ENCODE measurements at regions not wholly inside any gene's neighbourhood (a gene's known extent, or its start where the extent isn't known, plus 50 kb on each side); places are given as distances from the start of the nearest gene placed in this dataset.
"Not testable (repeated sequence)": the region's sequence is repeated elsewhere in the genome, so short reads cannot be mapped to it uniquely, and the experiment has no call there.

DNA sequence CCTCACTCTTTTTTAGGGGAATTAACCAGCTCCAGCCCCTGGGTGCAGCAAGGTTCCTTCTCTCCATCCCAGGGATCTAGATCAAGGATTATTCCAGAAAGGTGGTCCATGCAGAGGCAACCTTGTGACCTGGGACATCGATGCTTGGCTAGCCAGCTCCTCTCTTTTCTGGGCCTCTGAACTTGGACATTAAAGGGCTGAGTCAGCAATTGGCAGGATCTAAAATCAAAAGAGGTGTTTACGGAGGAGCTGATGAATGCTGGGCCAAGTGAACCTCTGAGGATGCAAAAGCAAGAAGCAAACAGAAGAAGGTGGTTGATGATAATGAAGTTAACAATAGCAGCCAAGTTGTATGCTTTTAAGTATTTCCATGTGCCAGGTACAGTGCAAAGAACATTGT lies 207.0 kb downstream of the MAF start:
- no peaks in the 10 kb centered on the region for H3K9me3 Mint-ChIP-seq
- no peak overlapping the region for H3K4me3 Mint-ChIP-seq
- H3K36me3 Mint-ChIP-seq (ENCODE audit: low read depth) = no peaks in the 10 kb centered on the region
- H3K27ac Mint-ChIP-seq = no peak overlapping the region
- no peaks in the 10 kb centered on the region for H3K4me1 Mint-ChIP-seq (ENCODE audit: low read depth)
- H3K27me3 Mint-ChIP-seq = peaks cover 8% of the 10 kb centered on the region

DNA sequence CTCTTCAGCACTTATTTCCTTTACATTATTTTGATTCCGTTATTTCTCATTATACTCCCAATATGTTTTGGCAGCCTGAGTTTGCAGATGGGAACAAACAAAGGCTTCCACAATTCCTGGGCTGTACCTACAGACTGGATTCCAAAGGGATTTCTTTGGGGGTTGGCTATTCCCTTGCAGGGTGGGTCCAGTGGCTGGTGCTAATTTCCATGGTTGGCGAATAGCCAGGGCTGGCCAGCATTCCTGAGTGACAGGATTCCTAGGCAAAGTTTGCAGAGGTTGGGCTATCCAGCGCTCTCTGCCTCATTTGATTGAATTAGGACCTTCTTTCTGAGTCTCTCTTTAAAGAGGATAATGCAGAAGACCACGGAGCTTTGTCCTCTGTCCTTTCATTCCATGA lies 207.4 kb downstream of the MAF start:
- no peaks in the 10 kb centered on the region for H3K36me3 Mint-ChIP-seq (ENCODE audit: low read depth)
- H3K4me1 Mint-ChIP-seq (ENCODE audit: low read depth) = no peaks in the 10 kb centered on the region
- H3K9me3 Mint-ChIP-seq = no peaks in the 10 kb centered on the region
- peaks cover 8% of the 10 kb centered on the region for H3K27me3 Mint-ChIP-seq
- no peak overlapping the region for H3K4me3 Mint-ChIP-seq
- no peak overlapping the region for H3K27ac Mint-ChIP-seq

DNA sequence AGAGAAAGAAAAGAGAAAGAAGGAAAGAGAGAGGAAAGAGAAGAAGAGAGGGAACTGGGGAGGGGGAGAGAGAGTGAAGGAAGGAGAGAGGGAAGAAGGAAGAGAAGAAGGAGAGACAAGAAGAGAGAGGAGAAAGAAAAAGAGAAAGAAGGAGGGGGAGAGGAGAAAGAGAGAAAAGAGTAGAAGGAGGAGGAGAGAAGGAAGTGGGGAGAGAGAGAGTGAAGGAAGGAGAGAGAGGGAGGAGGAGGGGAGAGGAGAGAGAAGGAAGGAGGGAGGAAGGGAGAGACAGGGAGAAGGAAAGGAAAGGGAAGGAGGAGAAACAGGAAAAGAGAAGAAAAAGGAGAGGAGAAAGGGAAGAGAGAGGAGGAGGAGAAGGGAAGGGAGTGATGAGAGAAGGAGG lies 208.5 kb downstream of the MAF start:
- H3K4me1 Mint-ChIP-seq (ENCODE audit: low read depth) = no peaks in the 10 kb centered on the region
- H3K9me3 Mint-ChIP-seq = no peaks in the 10 kb centered on the region
- H3K36me3 Mint-ChIP-seq (ENCODE audit: low read depth) = no peaks in the 10 kb centered on the region
- no peak overlapping the region for H3K4me3 Mint-ChIP-seq
- H3K27ac Mint-ChIP-seq = peak overlapping the region; percentile 38
- peaks cover 10% of the 10 kb centered on the region for H3K27me3 Mint-ChIP-seq

DNA sequence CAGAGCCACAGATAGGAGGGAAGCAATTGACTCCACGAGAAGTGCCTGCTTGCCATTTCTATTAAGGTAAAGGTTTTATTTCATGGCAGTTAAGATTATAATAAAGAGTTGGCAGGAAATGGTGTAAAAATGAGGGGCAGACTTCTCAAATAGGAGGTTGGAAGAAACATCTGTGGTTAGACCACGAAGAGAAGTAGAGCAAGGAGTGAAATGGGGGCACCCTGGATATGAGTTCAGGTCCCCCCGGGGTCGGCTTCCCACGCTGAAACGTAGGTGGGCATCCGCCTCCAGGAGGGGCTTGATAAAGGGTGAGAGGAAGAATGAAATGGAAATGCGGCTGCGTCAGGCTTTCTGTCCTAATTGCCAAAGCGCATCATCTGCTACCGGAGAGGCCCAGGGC lies 209.1 kb downstream of the MAF start:
- H3K27ac Mint-ChIP-seq = no peak overlapping the region
- no peak overlapping the region for H3K4me3 Mint-ChIP-seq
- no peaks in the 10 kb centered on the region for H3K4me1 Mint-ChIP-seq (ENCODE audit: low read depth)

DNA sequence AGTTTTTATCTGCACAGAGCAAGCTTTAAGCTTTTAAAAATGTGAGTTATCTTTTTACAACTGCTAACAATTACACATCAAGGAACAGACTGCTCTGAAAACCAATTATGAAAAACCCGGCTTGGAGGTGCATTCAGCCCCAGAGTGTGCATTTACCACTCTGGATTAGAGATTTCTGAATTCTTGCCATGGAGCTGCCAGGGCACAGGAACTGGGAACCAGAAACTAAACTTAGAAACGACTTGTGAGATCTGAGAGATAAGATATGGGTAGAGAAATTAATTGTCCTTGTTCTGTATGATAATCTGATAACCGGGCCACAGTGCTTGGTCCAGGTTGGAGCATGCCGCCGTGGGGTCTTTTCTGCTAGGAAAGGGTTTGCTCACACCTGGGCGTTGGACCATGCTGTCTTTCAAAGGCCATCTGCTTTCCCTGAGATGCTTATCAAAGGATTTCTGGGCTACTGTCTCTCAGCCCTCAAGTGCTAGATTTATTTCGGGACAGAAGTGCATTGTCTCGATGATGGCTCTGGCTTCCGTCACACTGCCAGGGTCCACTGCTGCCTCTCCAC lies 210.0 kb downstream of the MAF start:
- Mint-ChIP-seq H3K36me3 (ENCODE audit: low read depth) (no peaks in the 10 kb centered on the region), H3K4me1 (ENCODE audit: low read depth) (no peaks in the 10 kb centered on the region), H3K27ac (no peak overlapping the region), H3K4me3 (no peak overlapping the region), H3K9me3 (no peaks in the 10 kb centered on the region), H3K27me3 (peaks cover 11% of the 10 kb centered on the region)

More for the DNA sequence above, 209.1 kb downstream of the MAF start:
- H3K36me3 Mint-ChIP-seq (ENCODE audit: low read depth) = no peaks in the 10 kb centered on the region
- H3K9me3 Mint-ChIP-seq = no peaks in the 10 kb centered on the region
- peaks cover 11% of the 10 kb centered on the region for H3K27me3 Mint-ChIP-seq

DNA sequence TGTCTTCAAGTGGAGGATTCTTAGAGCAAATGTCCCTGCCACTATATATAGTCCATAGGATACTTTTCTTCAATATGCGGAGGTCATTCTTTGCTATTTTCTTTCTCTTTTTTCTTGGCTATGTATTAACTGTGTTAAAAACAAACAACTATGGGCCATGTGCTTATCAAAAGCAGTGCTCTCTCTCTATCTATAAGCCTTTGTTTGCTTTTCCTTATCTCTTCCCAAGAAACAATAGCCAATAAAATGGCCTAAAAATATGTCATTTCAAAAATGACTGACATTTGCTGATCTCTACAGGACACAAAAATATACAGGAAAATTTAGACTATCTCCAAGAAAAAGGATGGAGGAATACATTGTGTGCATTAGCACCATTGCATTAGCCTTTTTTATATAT lies 212.1 kb downstream of the MAF start:
- H3K9me3 Mint-ChIP-seq = no peaks in the 10 kb centered on the region
- H3K4me1 Mint-ChIP-seq (ENCODE audit: low read depth) = no peaks in the 10 kb centered on the region
- H3K27me3 Mint-ChIP-seq = peaks cover 11% of the 10 kb centered on the region
- no peak overlapping the region for H3K27ac Mint-ChIP-seq
- no peaks in the 10 kb centered on the region for H3K36me3 Mint-ChIP-seq (ENCODE audit: low read depth)
- no peak overlapping the region for H3K4me3 Mint-ChIP-seq

DNA sequence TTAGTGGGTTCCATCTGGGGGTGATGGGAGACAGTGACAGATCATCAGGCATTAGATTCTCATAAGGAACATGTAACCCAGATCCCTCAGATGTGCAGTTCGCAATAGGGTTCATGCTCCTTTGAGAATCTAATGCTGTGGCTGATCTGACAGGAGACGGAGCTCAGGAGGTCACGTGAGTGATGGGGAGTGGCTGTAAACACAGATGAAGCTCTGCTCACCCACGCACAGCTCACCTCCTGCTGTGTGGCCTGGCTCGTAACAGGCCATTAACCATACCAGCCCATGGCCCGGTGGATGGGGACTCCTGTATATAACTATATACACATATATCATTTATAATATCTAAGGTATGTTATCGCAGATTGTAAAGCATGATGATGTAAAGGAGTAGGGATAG lies 214.2 kb downstream of the MAF start:
- Mint-ChIP-seq H3K9me3 (no peaks in the 10 kb centered on the region), H3K27me3 (peaks cover 9% of the 10 kb centered on the region), H3K36me3 (ENCODE audit: low read depth) (no peaks in the 10 kb centered on the region), H3K4me3 (no peak overlapping the region), H3K4me1 (ENCODE audit: low read depth) (peaks cover 7% of the 10 kb centered on the region), H3K27ac (no peak overlapping the region)

DNA sequence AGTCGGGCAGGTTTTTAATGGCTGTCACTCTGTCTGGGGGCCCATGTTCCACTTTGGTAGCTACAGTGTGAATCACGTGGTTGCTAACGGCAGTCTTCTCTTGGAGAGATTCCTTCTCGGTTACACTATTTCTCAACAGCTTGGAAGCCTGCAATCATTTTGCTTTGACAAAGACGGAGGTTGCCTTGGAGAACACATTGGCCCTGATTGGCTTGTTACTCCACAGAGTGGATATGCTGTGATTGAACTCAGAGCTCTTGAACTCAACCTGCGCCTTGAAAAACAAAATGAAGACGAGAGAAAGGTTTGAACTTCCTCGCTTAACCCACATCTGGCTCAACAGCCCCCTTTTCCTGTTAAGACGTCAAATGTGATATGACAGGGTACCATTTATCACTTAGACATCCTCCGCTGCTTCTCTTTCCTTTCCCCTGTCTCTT lies 218.9 kb downstream of the MAF start:
- H3K36me3 Mint-ChIP-seq (ENCODE audit: low read depth) = no peaks in the 10 kb centered on the region
- no peaks in the 10 kb centered on the region for H3K9me3 Mint-ChIP-seq

DNA sequence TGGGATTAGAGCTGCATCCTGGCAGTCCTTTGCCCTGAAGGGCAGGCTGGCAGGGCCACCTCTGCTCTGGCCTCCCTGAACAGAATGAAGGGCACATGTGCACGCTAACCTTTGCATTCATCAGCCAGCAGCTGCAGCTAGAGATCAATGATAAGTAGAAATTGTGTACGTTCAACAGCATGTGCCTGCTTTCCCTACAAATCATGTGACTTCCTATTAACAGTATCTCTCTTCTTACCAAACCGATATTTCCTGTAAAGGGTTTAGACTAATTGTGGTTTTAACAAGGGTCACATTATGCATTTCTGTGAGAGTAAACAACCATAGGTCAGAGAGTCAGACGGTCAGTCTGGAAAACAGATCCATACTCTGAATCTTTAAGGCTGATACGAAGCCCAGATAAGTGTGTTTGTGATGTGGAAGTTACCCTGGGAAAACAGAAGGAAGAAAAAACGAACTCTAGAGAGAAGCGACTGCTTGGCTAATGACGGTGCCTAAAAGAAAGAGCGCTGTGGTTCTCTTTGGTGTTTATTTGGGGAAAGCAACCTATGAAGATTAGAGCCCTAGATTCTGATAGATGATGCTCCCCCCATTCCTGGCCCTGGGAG lies 219.4 kb downstream of the MAF start:
- peaks cover 22% of the 10 kb centered on the region for H3K4me1 Mint-ChIP-seq (ENCODE audit: low read depth)
- H3K36me3 Mint-ChIP-seq (ENCODE audit: low read depth) = no peaks in the 10 kb centered on the region
- H3K27me3 Mint-ChIP-seq = peaks cover 16% of the 10 kb centered on the region

More for the DNA sequence above, 218.9 kb downstream of the MAF start:
- H3K27me3 Mint-ChIP-seq = peaks cover 16% of the 10 kb centered on the region
- H3K4me3 Mint-ChIP-seq = no peak overlapping the region
- H3K4me1 Mint-ChIP-seq (ENCODE audit: low read depth) = peaks cover 22% of the 10 kb centered on the region
- peak overlapping the region; percentile 18 for H3K27ac Mint-ChIP-seq

DNA sequence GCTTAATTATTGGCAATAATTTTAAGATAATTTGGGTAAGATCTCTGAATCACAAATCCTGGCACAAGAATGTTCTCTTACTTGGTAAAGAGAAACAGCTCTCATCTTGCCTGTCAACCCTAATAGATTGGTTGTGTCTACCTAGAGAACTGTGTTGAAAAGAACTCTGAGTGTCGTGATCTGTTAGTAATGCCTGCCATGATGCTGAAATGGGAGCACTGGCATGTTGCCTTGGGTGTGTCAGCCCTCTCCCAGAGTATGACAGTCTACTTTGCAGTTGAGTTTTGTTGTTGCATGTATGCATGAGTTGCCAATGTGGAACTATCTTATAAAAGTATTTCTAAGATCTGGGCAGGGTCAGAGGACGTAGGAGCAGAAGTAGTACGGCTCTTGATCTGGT lies 221.4 kb downstream of the MAF start:
- peaks cover 21% of the 10 kb centered on the region for H3K27me3 Mint-ChIP-seq
- H3K4me1 Mint-ChIP-seq (ENCODE audit: low read depth) = peaks cover 22% of the 10 kb centered on the region
- H3K27ac Mint-ChIP-seq = no peak overlapping the region
- peaks cover 7% of the 10 kb centered on the region for H3K9me3 Mint-ChIP-seq
- no peak overlapping the region for H3K4me3 Mint-ChIP-seq
- H3K36me3 Mint-ChIP-seq (ENCODE audit: low read depth) = no peaks in the 10 kb centered on the region

More for the DNA sequence above, 219.4 kb downstream of the MAF start:
- peak overlapping the region; percentile 14 for H3K27ac Mint-ChIP-seq
- no peak overlapping the region for H3K4me3 Mint-ChIP-seq
- no peaks in the 10 kb centered on the region for H3K9me3 Mint-ChIP-seq

DNA sequence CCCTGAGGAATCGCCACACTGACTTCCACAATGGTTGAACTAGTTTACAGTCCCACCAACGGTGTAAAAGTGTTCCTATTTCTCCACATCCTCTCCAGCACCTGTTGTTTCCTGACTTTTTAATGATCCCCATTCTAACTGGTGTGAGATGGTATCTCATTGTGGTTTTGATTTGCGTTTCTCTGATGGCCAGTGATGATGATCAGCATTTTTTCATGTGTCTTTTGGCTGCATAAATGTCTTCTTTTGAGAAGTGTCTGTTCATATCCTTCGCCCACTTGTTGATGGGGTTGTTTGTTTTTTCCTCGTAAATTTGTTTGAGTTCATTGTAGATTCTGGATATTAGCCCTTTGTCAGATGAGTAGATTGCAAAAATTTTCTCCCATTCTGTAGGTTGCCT lies 223.5 kb downstream of the MAF start:
- not testable (repeated sequence) for H3K4me3 Mint-ChIP-seq; H3K27ac Mint-ChIP-seq; H3K36me3 Mint-ChIP-seq (ENCODE audit: low read depth); H3K9me3 Mint-ChIP-seq
- H3K27me3 Mint-ChIP-seq = peaks cover 21% of the 10 kb centered on the region
- peaks cover 26% of the 10 kb centered on the region for H3K4me1 Mint-ChIP-seq (ENCODE audit: low read depth)

DNA sequence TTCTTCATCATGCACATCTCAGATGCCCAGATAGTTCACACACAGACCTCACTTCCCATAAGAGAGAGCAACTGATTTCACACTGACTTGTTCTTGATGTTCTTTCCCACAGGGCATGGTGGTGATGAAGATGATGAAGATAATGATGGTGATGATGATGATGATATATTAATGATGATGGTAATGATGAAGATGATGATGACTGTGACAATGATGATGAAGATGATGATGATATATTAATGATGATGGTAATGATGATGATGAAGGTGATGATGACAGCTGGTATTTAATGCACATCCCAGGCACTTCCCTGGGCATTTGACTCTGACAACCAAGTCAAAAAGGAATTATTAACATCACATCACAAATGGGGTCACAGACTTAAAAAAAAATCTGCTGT lies 225.2 kb downstream of the MAF start:
- H3K36me3 Mint-ChIP-seq (ENCODE audit: low read depth) = peaks cover 9% of the 10 kb centered on the region
- H3K27me3 Mint-ChIP-seq = peaks cover 17% of the 10 kb centered on the region
- H3K4me1 Mint-ChIP-seq (ENCODE audit: low read depth) = peaks cover 17% of the 10 kb centered on the region
- H3K9me3 Mint-ChIP-seq = peaks cover 17% of the 10 kb centered on the region
- no peak overlapping the region for H3K4me3 Mint-ChIP-seq
- H3K27ac Mint-ChIP-seq = peak overlapping the region; percentile 4

DNA sequence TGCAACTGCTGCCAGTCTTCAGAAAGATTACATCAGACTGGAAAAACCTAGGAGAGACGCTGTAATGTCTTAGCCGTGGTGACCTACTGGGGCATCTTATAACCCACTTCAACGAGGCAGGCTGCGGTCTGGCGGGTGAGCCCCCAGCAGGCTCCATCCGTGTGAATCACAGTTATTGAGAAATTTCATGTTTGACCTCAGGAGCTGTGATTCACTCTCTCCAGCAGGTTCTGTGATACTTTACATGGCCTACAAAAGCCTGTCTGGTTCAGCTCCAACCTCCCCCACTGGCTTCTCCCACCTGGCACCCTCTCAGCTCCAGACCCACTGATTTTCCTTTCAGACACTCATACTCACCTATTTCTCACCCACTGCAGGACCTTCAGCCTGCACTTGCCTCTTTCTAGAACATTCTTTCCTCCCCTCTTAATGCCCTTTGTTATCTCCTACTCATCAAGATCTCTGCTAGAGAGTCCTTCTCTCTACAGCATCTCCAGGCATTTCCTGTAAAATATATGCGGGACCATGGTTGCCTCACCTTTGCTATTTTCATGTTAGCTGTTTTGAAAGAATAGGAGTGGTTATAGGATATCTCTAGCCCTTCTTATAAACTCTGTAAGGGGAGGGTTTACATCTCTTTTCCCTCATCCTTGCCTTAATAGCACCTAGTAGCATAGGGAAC lies 227.9 kb downstream of the MAF start:
- Mint-ChIP-seq H3K27me3 (peaks cover 10% of the 10 kb centered on the region), H3K27ac (peak overlapping the region; percentile 84), H3K9me3 (peaks cover 21% of the 10 kb centered on the region), H3K36me3 (ENCODE audit: low read depth) (peaks cover 9% of the 10 kb centered on the region), H3K4me1 (ENCODE audit: low read depth) (peaks cover 18% of the 10 kb centered on the region), H3K4me3 (no peak overlapping the region)

DNA sequence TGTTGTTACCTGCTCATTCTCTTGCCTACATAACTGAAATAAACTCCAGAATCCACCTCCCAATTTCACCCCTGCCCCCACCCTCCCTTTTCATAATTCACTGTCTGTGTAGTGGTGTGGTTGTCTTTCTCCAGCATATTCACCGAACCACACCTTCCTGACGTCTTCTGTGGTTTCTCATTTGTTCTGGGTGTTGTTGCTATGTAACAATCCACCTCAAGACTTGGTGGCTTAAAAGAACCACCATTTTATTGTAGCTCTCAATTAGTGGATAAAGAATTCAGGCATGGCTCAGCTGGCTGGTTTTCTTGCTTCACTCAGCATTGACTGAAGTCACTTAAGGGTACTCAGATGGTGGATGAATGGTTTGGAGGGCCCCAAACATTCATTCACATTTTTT lies 229.8 kb downstream of the MAF start:
- Mint-ChIP-seq H3K27ac (peak overlapping the region; percentile 38), H3K4me3 (no peak overlapping the region), H3K27me3 (peaks cover 5% of the 10 kb centered on the region), H3K4me1 (ENCODE audit: low read depth) (peaks cover 18% of the 10 kb centered on the region), H3K36me3 (ENCODE audit: low read depth) (peaks cover 9% of the 10 kb centered on the region), H3K9me3 (peaks cover 25% of the 10 kb centered on the region)

DNA sequence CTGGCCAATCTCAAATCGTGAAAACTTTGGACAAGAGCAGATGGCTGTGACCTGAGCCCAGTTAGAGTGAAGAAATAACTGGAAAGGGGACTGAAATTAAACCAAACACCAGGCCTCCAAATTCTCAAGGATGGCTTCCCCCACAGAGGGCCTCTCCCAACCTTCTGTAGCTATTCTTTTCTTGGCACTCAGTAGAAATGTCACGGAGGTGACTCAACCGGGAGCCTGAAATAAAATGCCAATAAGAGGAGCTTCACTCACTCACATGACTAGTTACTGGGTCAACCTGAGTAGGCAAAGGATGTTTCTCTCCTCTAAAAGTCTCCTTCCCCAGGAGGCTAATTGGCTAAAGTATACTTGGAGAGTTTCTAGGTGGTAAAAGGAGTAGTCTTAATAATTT lies 230.7 kb downstream of the MAF start:
- Mint-ChIP-seq H3K27me3 (peaks cover 5% of the 10 kb centered on the region), H3K4me1 (ENCODE audit: low read depth) (peaks cover 18% of the 10 kb centered on the region), H3K9me3 (peaks cover 24% of the 10 kb centered on the region), H3K4me3 (no peak overlapping the region), H3K36me3 (ENCODE audit: low read depth) (peaks cover 9% of the 10 kb centered on the region), H3K27ac (peak overlapping the region; percentile 17)

Data from stimulated activated naive CD8-positive, alpha-beta T cell treated with anti-CD3 and anti-CD28 coated beads, Interleukin-15, Interleukin-2, amounts not matched to agents 100 ng/mL and 50 ng/mL, for 24 hours (primary cell).